HepG2 (cell line): ENCODE measurements at regions not wholly inside any gene's neighbourhood (a gene's known extent, or its start where the extent isn't known, plus 50 kb on each side); places are given as distances from the start of the nearest gene placed in this dataset.

Source experiments
- ADNP ChIP-seq: sonication (generic); formaldehyde crosslinking; IDR thresholded peaks from 2 replicates; pipeline ENCODE4 v1.4.0; 2020; ENCODE audit warnings: missing genetic modification reagents
- CHD4 ChIP-seq: fragments of 200-600 bp; sonication (generic); IDR thresholded peaks from 2 replicates; pipeline ENCODE4 v1.7.0; 2017; ENCODE audit warnings: mild to moderate bottlenecking, low read length, borderline replicate concordance
- ESRRA ChIP-seq: sonication (generic); formaldehyde crosslinking; IDR thresholded peaks from 2 replicates; pipeline ENCODE4 v1.5.1; 2020; ENCODE audit warnings: mild to moderate bottlenecking, low read depth, missing genetic modification reagents
- ISL2 ChIP-seq: sonication (generic); formaldehyde crosslinking; IDR thresholded peaks from 2 replicates; pipeline ENCODE4 v1.5.0; 2020; ENCODE audit warnings: missing genetic modification reagents
- JUNB ChIP-seq: sonication (generic); formaldehyde crosslinking; IDR thresholded peaks from 2 replicates; pipeline ENCODE4 v1.8.0; 2022; ENCODE audit warnings: missing genetic modification reagents, mild to moderate bottlenecking, borderline replicate concordance
- KLF11 ChIP-seq: IDR thresholded peaks from 2 replicates; pipeline ENCODE4 v1.6.1; 2016; ENCODE audit warnings: missing compliant biosample characterization
- KLF16 ChIP-seq, 2 experiments: sonication (generic) in 1 of 2; formaldehyde crosslinking in 1 of 2; IDR thresholded peaks; 2 replicates each; pipeline versions ENCODE4 v1.6.1 to v1.8.0; 2016 to 2023; ENCODE audit warnings: missing genetic modification reagents in 2 of 2, missing compliant biosample characterization in 1 of 2
- KMT2A ChIP-seq: sonication (generic); formaldehyde crosslinking; IDR thresholded peaks from 2 replicates; pipeline ENCODE4 v1.4.0; 2020; ENCODE audit warnings: missing genetic modification reagents
- KMT2B ChIP-seq: IDR thresholded peaks from 2 replicates; pipeline ENCODE4 v1.6.1; 2016; ENCODE audit warnings: missing genetic modification reagents, missing compliant biosample characterization
- MED13 ChIP-seq: sonication (generic); formaldehyde crosslinking; IDR thresholded peaks from 2 replicates; pipeline ENCODE4 v1.5.0; 2020; ENCODE audit warnings: missing genetic modification reagents
- MXI1 ChIP-seq: IDR thresholded peaks from 3 replicates; pipeline ENCODE4 v1.6.1; 2012; ENCODE audit warnings: low read depth, low read length, inconsistent platforms, borderline replicate concordance
- NCOR1 ChIP-seq: fragments of 200-600 bp; sonication (generic); IDR thresholded peaks from 2 replicates; pipeline ENCODE4 v1.7.0; 2017; ENCODE audit warnings: antibody characterized with exemption, low read length, borderline replicate concordance
- NR1H2 ChIP-seq: sonication (generic); formaldehyde crosslinking; IDR thresholded peaks from 2 replicates; pipeline ENCODE4 v1.8.1; 2022; ENCODE audit warnings: low read depth, missing genetic modification reagents, borderline replicate concordance
- SALL2 ChIP-seq: sonication (generic); formaldehyde crosslinking; IDR thresholded peaks from 2 replicates; pipeline ENCODE4 v1.8.1; 2023; ENCODE audit warnings: mild to moderate bottlenecking, missing genetic modification reagents, inconsistent platforms
- SOX6 ChIP-seq, 2 experiments: fragments of 450-650 bp in 1 of 2; sonication (generic) in 1 of 2; formaldehyde crosslinking in 1 of 2; IDR thresholded peaks; 2 replicates each; pipeline versions ENCODE4 v1.4.0 to v1.6.1; 2017 to 2020; ENCODE audit warnings: antibody characterized with exemption in 1 of 2, mild to moderate bottlenecking in 1 of 2, missing genetic modification reagents in 1 of 2
- STAG1 ChIP-seq: sonication (generic); formaldehyde crosslinking; IDR thresholded peaks from 2 replicates; pipeline ENCODE4 v1.4.0; 2020; ENCODE audit warnings: missing genetic modification reagents
- STAT5B ChIP-seq: sonication (generic); formaldehyde crosslinking; IDR thresholded peaks from 2 replicates; pipeline ENCODE4 v1.4.0; 2020; ENCODE audit warnings: missing genetic modification reagents
- SYNCRIP ChIP-seq: fragments of 200-400 bp; formaldehyde crosslinking; IDR thresholded peaks from 2 replicates; pipeline ENCODE4 v1.6.1; 2018; ENCODE audit warnings: mild to moderate bottlenecking, low read depth, low read length; ENCODE audit not compliant: insufficient read depth
- TOPORS ChIP-seq: sonication (generic); formaldehyde crosslinking; IDR thresholded peaks from 2 replicates; pipeline ENCODE4 v1.8.0; 2023; ENCODE audit warnings: mild to moderate bottlenecking, missing genetic modification reagents
- ZBTB7A ChIP-seq: sonication (generic); formaldehyde crosslinking; IDR thresholded peaks from 2 replicates; pipeline ENCODE4 v1.8.0; 2022; ENCODE audit warnings: mild to moderate bottlenecking, missing genetic modification reagents
- ZFX ChIP-seq: sonication (generic); formaldehyde crosslinking; IDR thresholded peaks from 2 replicates; pipeline ENCODE4 v1.4.0; 2020; ENCODE audit warnings: mild to moderate bottlenecking, low read depth, missing genetic modification reagents, moderate library complexity
- ZMYM3 ChIP-seq: sonication (generic); formaldehyde crosslinking; IDR thresholded peaks from 2 replicates; pipeline ENCODE4 v1.5.1; 2020; ENCODE audit warnings: mild to moderate bottlenecking, missing genetic modification reagents
- ZNF644 ChIP-seq: IDR thresholded peaks from 2 replicates; pipeline ENCODE4 v1.6.1; 2016; ENCODE audit warnings: low read depth
- ZNF891 ChIP-seq: sonication (generic); formaldehyde crosslinking; IDR thresholded peaks from 2 replicates; pipeline ENCODE4 v1.5.0; 2020; ENCODE audit warnings: mild to moderate bottlenecking, missing genetic modification reagents
- ZSCAN25 ChIP-seq: sonication (generic); formaldehyde crosslinking; IDR thresholded peaks from 2 replicates; pipeline ENCODE4 v1.8.0; 2022; ENCODE audit warnings: mild to moderate bottlenecking, missing genetic modification reagents
- TF ChIP-seq, protein P1 (sequence below): sonication (generic); formaldehyde crosslinking; IDR thresholded peaks from 2 replicates; pipeline ENCODE4 v1.4.0; 2020; ENCODE audit warnings: missing genetic modification reagents
- TF ChIP-seq, protein P2 (sequence below): sonication (generic); formaldehyde crosslinking; IDR thresholded peaks from 2 replicates; pipeline ENCODE4 v1.9.0; 2022; ENCODE audit warnings: missing genetic modification reagents, mild to moderate bottlenecking, borderline replicate concordance

DNA sequence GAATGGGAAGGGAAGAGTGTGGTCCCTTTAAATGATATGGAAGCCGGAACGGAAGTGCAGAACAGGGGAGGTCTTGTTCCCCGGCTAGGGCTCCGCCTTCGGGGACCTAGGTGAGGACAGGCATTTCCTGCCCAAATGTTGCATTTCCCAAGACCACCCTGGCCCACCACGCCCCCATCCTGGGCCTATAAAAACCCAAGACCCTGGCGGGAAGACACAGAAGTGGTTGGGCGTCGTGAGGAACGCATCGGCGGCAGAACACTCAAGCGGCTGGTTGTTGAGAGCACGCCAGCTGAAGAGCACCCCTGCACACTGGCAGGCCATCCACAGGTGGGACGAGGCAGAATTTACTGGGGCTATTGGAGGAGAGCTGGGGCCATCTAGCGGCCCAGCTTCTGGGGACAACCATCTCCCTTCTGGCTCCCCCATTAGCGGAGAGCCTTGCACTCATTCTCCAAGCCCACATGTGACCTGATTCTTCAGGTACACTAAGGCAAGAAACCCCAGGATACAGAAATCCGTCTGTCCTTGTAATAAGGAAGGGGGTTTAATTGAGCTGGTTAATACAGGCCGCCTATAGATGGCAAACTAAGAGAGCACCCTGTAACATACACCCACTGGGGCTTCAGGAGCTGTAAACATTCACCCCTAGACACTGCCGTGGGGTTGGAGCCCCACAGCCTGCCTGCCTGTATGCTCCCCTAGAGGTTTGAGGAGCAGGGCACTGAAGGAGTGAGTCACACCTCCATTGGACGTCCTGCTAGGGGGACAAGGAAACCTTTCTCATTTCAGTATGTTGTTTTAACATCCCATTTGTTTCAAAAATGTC lies 1327.9 kb downstream of the BRINP3 start (continued):
- no peak for TF ChIP-seq SOX6 (IDR thresholded peaks at IDR 0.05)
- TF ChIP-seq SOX6 (CRISPR knock-in tag; IDR thresholded peaks at IDR 0.05) = peak; percentile 22; the same call in 1 of the 2 replicates
- no peak for TF ChIP-seq KMT2A (CRISPR knock-in tag)
- TF ChIP-seq ZBTB7A (CRISPR knock-in tag) = no peak
- TF ChIP-seq ZFX = 0 out of 2 replicates have a peak, but pooled peaks have one; percentile 24
- no peak for TF ChIP-seq TOPORS
- TF ChIP-seq ISL2 = no peak
- TF ChIP-seq NR1H2 = no peak
- TF ChIP-seq ZNF644 (CRISPR knock-in tag) = peak; percentile 17; the same call in 1 of the 2 replicates
- peak; percentile 31; the same call in 1 of the 2 replicates for TF ChIP-seq KMT2B (CRISPR knock-in tag)
- TF ChIP-seq KLF11 (CRISPR knock-in tag) = no peak
- TF ChIP-seq STAG1 (CRISPR knock-in tag) = peak; percentile 71
- peak; percentile 89 for TF ChIP-seq ZSCAN25 (CRISPR knock-in tag)
- TF ChIP-seq ZNF891 = 0 out of 2 replicates have a peak, but pooled peaks have one; percentile 46
- TF ChIP-seq NCOR1 = no peak
- no peak for TF ChIP-seq STAT5B (CRISPR knock-in tag)
- TF ChIP-seq, protein P1, sequence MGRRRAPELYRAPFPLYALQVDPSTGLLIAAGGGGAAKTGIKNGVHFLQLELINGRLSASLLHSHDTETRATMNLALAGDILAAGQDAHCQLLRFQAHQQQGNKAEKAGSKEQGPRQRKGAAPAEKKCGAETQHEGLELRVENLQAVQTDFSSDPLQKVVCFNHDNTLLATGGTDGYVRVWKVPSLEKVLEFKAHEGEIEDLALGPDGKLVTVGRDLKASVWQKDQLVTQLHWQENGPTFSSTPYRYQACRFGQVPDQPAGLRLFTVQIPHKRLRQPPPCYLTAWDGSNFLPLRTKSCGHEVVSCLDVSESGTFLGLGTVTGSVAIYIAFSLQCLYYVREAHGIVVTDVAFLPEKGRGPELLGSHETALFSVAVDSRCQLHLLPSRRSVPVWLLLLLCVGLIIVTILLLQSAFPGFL (CRISPR knock-in tag) = no peak
- no peak for TF ChIP-seq ADNP (CRISPR knock-in tag)
- TF ChIP-seq, protein P2, sequence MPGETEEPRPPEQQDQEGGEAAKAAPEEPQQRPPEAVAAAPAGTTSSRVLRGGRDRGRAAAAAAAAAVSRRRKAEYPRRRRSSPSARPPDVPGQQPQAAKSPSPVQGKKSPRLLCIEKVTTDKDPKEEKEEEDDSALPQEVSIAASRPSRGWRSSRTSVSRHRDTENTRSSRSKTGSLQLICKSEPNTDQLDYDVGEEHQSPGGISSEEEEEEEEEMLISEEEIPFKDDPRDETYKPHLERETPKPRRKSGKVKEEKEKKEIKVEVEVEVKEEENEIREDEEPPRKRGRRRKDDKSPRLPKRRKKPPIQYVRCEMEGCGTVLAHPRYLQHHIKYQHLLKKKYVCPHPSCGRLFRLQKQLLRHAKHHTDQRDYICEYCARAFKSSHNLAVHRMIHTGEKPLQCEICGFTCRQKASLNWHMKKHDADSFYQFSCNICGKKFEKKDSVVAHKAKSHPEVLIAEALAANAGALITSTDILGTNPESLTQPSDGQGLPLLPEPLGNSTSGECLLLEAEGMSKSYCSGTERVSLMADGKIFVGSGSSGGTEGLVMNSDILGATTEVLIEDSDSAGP (CRISPR knock-in tag) = peak; percentile 90
- no peak for TF ChIP-seq ZMYM3 (CRISPR knock-in tag)
- TF ChIP-seq CHD4 = no peak
- no peak for TF ChIP-seq JUNB
- no peak for TF ChIP-seq ESRRA (CRISPR knock-in tag)
- no peak for TF ChIP-seq MXI1
- no peak for TF ChIP-seq MED13 (CRISPR knock-in tag)
- no peak for TF ChIP-seq SYNCRIP
- no peak for TF ChIP-seq SALL2 (CRISPR knock-in tag)
- TF ChIP-seq KLF16 (CRISPR knock-in tag; IDR thresholded peaks at IDR 0.05) = no peak
